WTC11 (cell line): ENCODE measurements at regions not wholly inside any gene's neighbourhood (a gene's known extent, or its start where the extent isn't known, plus 50 kb on each side); places are given as distances from the start of the nearest gene placed in this dataset.

ENCODE experiments used
- ATAC-seq: fragments of 200-7000 bp; cut with Tn5 transposase; 2 replicates; pipeline ENCODE4 v1.10.0; 2021; ENCODE audit warnings: mild to moderate bottlenecking, moderate library complexity
- CTCF ChIA-PET: fragments of 300-600 bp; sonication (Branson Sonifier 250); formaldehyde crosslinking; loops from one replicate; lab custom pipeline; 2021; ENCODE audit warnings: antibody characterized with exemption; lab: Charles Lee
- POLR2A ChIA-PET: fragments of 350-600 bp; sonication (Branson Sonifier 250); formaldehyde crosslinking; loops from one replicate; lab custom pipeline; 2021; ENCODE audit warnings: antibody characterized with exemption; lab: Charles Lee
- DNase-seq: peaks from one replicate; pipeline ENCODE4 v3.0.0; 2021; ENCODE audit warnings: low spot score
- H3K27ac Mint-ChIP-seq: 2 replicates; pipeline ENCODE4 v1.8.0; 2021; ENCODE audit warnings: mixed read lengths
- H3K27me3 Mint-ChIP-seq: 2 replicates; pipeline ENCODE4 v1.8.0; 2021; ENCODE audit warnings: low read depth, mild to moderate bottlenecking, moderate library complexity, mixed read lengths
- H3K36me3 Mint-ChIP-seq: 2 replicates; pipeline ENCODE4 v1.8.0; 2021; ENCODE audit warnings: mixed read lengths
- H3K4me1 Mint-ChIP-seq: 2 replicates; pipeline ENCODE4 v1.8.0; 2022; ENCODE audit warnings: mixed read lengths
- H3K4me3 Mint-ChIP-seq: 2 replicates; pipeline ENCODE4 v1.8.0; 2021; ENCODE audit warnings: mild to moderate bottlenecking, moderate library complexity, mixed read lengths
- H3K9me3 Mint-ChIP-seq: 2 replicates; pipeline ENCODE4 v1.8.0; 2021; ENCODE audit warnings: mixed read lengths
- ETV6 ChIP-seq: sonication (generic); formaldehyde crosslinking; IDR thresholded peaks from 2 replicates; pipeline ENCODE4 v1.8.1; 2022; ENCODE audit warnings: mild to moderate bottlenecking, missing genetic modification reagents
- FOXJ3 ChIP-seq: sonication (generic); formaldehyde crosslinking; IDR thresholded peaks from 2 replicates; pipeline ENCODE4 v1.9.0; 2021; ENCODE audit warnings: missing genetic modification reagents, mild to moderate bottlenecking, borderline replicate concordance
- FOXK1 ChIP-seq: sonication (generic); formaldehyde crosslinking; IDR thresholded peaks from 2 replicates; pipeline ENCODE4 v1.8.0; 2022; ENCODE audit warnings: mild to moderate bottlenecking, moderate library complexity, missing genetic modification reagents
- KAT7 ChIP-seq: sonication (generic); formaldehyde crosslinking; IDR thresholded peaks from 2 replicates; pipeline ENCODE4 v1.8.1; 2023; ENCODE audit warnings: missing genetic modification reagents, mild to moderate bottlenecking, borderline replicate concordance
- NR2C2 ChIP-seq: sonication (generic); formaldehyde crosslinking; IDR thresholded peaks from 2 replicates; pipeline ENCODE4 v1.8.0; 2022; ENCODE audit warnings: mild to moderate bottlenecking, missing genetic modification reagents
- SOX15 ChIP-seq: fragments of 250-450 bp; sonication (Bioruptor Pico); IDR thresholded peaks from 2 replicates; pipeline ENCODE4 v1.9.0; 2021; ENCODE audit warnings: mild to moderate bottlenecking
- TEAD1 ChIP-seq: sonication (generic); formaldehyde crosslinking; IDR thresholded peaks from 2 replicates; pipeline ENCODE4 v1.8.0; 2022; ENCODE audit warnings: mild to moderate bottlenecking, missing genetic modification reagents
- ZNF219 ChIP-seq: sonication (generic); formaldehyde crosslinking; IDR thresholded peaks from 2 replicates; pipeline ENCODE4 v1.8.0; 2023; ENCODE audit warnings: missing genetic modification reagents, mild to moderate bottlenecking, borderline replicate concordance
- ZNF416 ChIP-seq: fragments of 250-450 bp; sonication (Bioruptor Pico); IDR thresholded peaks from 2 replicates; pipeline ENCODE4 v1.9.0; 2021; ENCODE audit warnings: mild to moderate bottlenecking, inconsistent platforms
- TF ChIP-seq, protein P1 (sequence below): sonication (generic); formaldehyde crosslinking; IDR thresholded peaks from 2 replicates; pipeline ENCODE4 v1.8.1; 2022; ENCODE audit warnings: missing genetic modification reagents, borderline replicate concordance
- TF ChIP-seq, protein P2 (sequence below): sonication (generic); formaldehyde crosslinking; IDR thresholded peaks from 2 replicates; pipeline ENCODE4 v1.8.0; 2023; ENCODE audit warnings: missing genetic modification reagents
- TF ChIP-seq, protein P3 (sequence below): fragments of 250-450 bp; sonication (Bioruptor Pico); IDR thresholded peaks from 2 replicates; pipeline ENCODE4 v1.9.0; 2021; ENCODE audit warnings: moderate library complexity, mild to moderate bottlenecking, inconsistent platforms, borderline replicate concordance
- TF ChIP-seq, protein P4 (sequence below): fragments of 250-450 bp; sonication (Bioruptor Pico); IDR thresholded peaks from 2 replicates; pipeline ENCODE4 v1.9.0; 2021; ENCODE audit warnings: mild to moderate bottlenecking, borderline replicate concordance
- TF ChIP-seq, protein P5 (sequence below): sonication (generic); formaldehyde crosslinking; conservative IDR thresholded peaks from 2 replicates; pipeline ENCODE4 v1.8.1; 2023; ENCODE audit warnings: mild to moderate bottlenecking, low read depth, missing genetic modification reagents, moderate library complexity

DNA sequence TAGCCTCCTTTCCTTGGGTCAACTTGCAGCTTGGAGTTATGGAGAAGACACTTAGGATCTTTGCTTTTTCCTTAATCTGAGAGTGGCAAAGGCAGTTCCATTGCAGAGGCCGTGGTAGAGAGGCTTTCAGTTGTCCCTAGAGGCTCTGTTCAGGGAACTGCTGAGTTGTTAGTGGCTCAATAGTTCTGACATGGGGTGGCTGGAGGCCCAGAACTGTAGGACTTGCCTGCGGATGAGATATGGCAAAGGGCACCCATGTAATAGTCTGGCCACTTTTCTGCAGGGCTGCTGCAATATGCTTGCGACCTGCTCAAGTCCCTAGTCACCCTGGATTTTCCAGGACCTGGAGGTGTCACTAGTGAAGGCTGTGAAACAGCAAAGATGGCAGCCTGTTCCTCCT, 99.9 kb downstream of the CLDN1 start:
- ATAC-seq (no peak), DNase-seq (no peak)
- TF ChIP-seq ZNF416 (CRISPR knock-in tag) (no peak), NR2C2 (CRISPR knock-in tag) (no peak), SOX15 (no peak)
- peaks cover 23% of the 10 kb centered on the region for H3K36me3 Mint-ChIP-seq
- peaks cover 5% of the 10 kb centered on the region; the same call in 1 of the 2 replicates for H3K4me1 Mint-ChIP-seq
- H3K4me3 Mint-ChIP-seq, result no peak overlapping the region
- H3K27ac Mint-ChIP-seq, result no peak overlapping the region
- H3K27me3 Mint-ChIP-seq, result no peaks in the 10 kb centered on the region; the same call in 1 of the 2 replicates
- peaks cover 26% of the 10 kb centered on the region for H3K9me3 Mint-ChIP-seq
- POLR2A ChIA-PET, result no interaction called here
- CTCF ChIA-PET, result interaction anchor here (0.7 to 1.2 kb wide), 2 partner anchors 221 to 261 kb away, joined by 4 read pairs; no protein-coding TSS in a partner anchor

DNA sequence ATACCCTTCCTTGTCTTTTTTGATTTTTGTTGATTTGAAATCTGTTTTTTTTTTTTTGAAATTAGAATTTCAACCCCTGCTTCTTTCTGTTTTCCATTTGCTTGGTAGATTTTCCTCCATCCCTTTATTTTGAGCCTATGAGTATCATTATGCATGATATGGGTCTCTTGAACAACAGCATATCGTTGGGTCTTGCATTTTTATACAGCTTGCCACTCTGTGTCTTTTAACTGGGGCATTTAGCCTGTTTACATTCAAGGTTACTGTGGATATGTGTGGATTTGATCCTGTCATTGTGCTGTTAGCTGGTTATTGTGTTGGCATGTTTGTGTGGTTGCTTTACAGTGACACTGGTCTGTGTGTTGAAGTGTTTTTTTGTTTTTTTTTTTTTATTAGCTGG, 99.7 kb upstream of the P3H2 start:
- H3K27ac Mint-ChIP-seq, result no peak overlapping the region
- H3K36me3 Mint-ChIP-seq, result peaks cover 23% of the 10 kb centered on the region
- POLR2A ChIA-PET, result no interaction called here
- DNase-seq (no peak), ATAC-seq (no peak)
- no peak for TF ChIP-seq FOXK1
- TF ChIP-seq KAT7 (CRISPR knock-in tag), result no peak
- TF ChIP-seq, protein P1, sequence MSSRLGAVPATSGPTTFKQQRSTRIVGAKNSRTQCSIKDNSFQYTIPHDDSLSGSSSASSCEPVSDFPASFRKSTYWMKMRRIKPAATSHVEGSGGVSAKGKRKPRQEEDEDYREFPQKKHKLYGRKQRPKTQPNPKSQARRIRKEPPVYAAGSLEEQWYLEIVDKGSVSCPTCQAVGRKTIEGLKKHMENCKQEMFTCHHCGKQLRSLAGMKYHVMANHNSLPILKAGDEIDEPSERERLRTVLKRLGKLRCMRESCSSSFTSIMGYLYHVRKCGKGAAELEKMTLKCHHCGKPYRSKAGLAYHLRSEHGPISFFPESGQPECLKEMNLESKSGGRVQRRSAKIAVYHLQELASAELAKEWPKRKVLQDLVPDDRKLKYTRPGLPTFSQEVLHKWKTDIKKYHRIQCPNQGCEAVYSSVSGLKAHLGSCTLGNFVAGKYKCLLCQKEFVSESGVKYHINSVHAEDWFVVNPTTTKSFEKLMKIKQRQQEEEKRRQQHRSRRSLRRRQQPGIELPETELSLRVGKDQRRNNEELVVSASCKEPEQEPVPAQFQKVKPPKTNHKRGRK (CRISPR knock-in tag), result no peak
- TF ChIP-seq, protein P2, sequence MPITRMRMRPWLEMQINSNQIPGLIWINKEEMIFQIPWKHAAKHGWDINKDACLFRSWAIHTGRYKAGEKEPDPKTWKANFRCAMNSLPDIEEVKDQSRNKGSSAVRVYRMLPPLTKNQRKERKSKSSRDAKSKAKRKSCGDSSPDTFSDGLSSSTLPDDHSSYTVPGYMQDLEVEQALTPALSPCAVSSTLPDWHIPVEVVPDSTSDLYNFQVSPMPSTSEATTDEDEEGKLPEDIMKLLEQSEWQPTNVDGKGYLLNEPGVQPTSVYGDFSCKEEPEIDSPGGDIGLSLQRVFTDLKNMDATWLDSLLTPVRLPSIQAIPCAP (CRISPR knock-in tag), result no peak
- TF ChIP-seq, protein P3, sequence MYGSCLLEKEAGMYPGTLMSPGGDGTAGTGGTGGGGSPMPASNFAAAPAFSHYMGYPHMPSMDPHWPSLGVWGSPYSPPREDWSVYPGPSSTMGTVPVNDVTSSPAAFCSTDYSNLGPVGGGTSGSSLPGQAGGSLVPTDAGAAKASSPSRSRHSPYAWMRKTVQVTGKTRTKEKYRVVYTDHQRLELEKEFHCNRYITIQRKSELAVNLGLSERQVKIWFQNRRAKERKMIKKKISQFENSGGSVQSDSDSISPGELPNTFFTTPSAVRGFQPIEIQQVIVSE (CRISPR knock-in tag), result no peak
- TF ChIP-seq FOXJ3, result no peak
- TF ChIP-seq, protein P4, sequence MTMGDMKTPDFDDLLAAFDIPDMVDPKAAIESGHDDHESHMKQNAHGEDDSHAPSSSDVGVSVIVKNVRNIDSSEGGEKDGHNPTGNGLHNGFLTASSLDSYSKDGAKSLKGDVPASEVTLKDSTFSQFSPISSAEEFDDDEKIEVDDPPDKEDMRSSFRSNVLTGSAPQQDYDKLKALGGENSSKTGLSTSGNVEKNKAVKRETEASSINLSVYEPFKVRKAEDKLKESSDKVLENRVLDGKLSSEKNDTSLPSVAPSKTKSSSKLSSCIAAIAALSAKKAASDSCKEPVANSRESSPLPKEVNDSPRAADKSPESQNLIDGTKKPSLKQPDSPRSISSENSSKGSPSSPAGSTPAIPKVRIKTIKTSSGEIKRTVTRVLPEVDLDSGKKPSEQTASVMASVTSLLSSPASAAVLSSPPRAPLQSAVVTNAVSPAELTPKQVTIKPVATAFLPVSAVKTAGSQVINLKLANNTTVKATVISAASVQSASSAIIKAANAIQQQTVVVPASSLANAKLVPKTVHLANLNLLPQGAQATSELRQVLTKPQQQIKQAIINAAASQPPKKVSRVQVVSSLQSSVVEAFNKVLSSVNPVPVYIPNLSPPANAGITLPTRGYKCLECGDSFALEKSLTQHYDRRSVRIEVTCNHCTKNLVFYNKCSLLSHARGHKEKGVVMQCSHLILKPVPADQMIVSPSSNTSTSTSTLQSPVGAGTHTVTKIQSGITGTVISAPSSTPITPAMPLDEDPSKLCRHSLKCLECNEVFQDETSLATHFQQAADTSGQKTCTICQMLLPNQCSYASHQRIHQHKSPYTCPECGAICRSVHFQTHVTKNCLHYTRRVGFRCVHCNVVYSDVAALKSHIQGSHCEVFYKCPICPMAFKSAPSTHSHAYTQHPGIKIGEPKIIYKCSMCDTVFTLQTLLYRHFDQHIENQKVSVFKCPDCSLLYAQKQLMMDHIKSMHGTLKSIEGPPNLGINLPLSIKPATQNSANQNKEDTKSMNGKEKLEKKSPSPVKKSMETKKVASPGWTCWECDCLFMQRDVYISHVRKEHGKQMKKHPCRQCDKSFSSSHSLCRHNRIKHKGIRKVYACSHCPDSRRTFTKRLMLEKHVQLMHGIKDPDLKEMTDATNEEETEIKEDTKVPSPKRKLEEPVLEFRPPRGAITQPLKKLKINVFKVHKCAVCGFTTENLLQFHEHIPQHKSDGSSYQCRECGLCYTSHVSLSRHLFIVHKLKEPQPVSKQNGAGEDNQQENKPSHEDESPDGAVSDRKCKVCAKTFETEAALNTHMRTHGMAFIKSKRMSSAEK (CRISPR knock-in tag), result no peak
- TF ChIP-seq ZNF219, result no peak
- no peak for TF ChIP-seq ETV6 (CRISPR knock-in tag)
- TF ChIP-seq TEAD1 (CRISPR knock-in tag), result no peak
- TF ChIP-seq, protein P5, sequence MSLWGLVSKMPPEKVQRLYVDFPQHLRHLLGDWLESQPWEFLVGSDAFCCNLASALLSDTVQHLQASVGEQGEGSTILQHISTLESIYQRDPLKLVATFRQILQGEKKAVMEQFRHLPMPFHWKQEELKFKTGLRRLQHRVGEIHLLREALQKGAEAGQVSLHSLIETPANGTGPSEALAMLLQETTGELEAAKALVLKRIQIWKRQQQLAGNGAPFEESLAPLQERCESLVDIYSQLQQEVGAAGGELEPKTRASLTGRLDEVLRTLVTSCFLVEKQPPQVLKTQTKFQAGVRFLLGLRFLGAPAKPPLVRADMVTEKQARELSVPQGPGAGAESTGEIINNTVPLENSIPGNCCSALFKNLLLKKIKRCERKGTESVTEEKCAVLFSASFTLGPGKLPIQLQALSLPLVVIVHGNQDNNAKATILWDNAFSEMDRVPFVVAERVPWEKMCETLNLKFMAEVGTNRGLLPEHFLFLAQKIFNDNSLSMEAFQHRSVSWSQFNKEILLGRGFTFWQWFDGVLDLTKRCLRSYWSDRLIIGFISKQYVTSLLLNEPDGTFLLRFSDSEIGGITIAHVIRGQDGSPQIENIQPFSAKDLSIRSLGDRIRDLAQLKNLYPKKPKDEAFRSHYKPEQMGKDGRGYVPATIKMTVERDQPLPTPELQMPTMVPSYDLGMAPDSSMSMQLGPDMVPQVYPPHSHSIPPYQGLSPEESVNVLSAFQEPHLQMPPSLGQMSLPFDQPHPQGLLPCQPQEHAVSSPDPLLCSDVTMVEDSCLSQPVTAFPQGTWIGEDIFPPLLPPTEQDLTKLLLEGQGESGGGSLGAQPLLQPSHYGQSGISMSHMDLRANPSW, result no peak
- CTCF ChIA-PET, result interaction anchor here (0.6 to 0.8 kb wide), 2 partner anchors 82 to 102 kb away, joined by 3 to 5 read pairs; partner anchors contain the start of gene CLDN1
- no peak overlapping the region for H3K4me3 Mint-ChIP-seq
- no peaks in the 10 kb centered on the region for H3K4me1 Mint-ChIP-seq
- peaks cover 26% of the 10 kb centered on the region for H3K9me3 Mint-ChIP-seq
- no peaks in the 10 kb centered on the region; the same call in 1 of the 2 replicates for H3K27me3 Mint-ChIP-seq
